ENCODE measurements at regions not wholly inside any gene's neighbourhood (a gene's known extent, or its start where the extent isn't known, plus 50 kb on each side); places are given as distances from the start of the nearest gene placed in this dataset.

- H3K9ac ChIP-seq (ENCODE audit: insufficient read depth in 1 of 2, low read depth in 2 of 2, low read length in 2 of 2), result no peak overlapping the region
- DNase-seq (ENCODE audit: extremely low read depth in 1 of 4, low spot score in 3 of 4), result no peak
- in situ Hi-C loops (cut with MboI), result no loop called here
- no peaks in the 10 kb centered on the region for H3K27me3 ChIP-seq (ENCODE audit: control insufficient read depth in 2 of 2, insufficient read depth in 2 of 2, low read length in 2 of 2)
- no peaks in the 10 kb centered on the region for H3K9me3 ChIP-seq (replicated peaks; ENCODE audit: control insufficient read depth, insufficient read depth, low read depth, low read length)
- no peaks in the 10 kb centered on the region for H3K36me3 ChIP-seq (ENCODE audit: control insufficient read depth, insufficient read depth, low read length)
- ChIA-PET POLR2A (no interaction called here), CTCF (ENCODE audit: low intra/inter-chr PET ratio) (no interaction called here)
- FAIRE-seq, result no peak
- TF ChIP-seq STAT5B (CRISPR knock-in tag; IDR thresholded peaks at IDR 0.05) (no peak), ETV6 (IDR thresholded peaks at IDR 0.05; ENCODE audit: borderline replicate concordance in 1 of 2, low read depth in 2 of 2, low read length in 1 of 2) (no peak), ETV6 (CRISPR knock-in tag; IDR thresholded peaks at IDR 0.05; ENCODE audit: borderline replicate concordance) (no peak), TCFL5 (CRISPR knock-in tag; conservative IDR thresholded peaks at IDR 0.05) (no peak), MITF (IDR thresholded peaks at IDR 0.05) (no peak), TBP (optimal IDR thresholded peaks at IDR 0.05; ENCODE audit: low read depth, low read length) (no peak), HEY1 (CRISPR knock-in tag; IDR thresholded peaks at IDR 0.05; ENCODE audit: borderline replicate concordance) (no peak), CTBP1 (IDR thresholded peaks at IDR 0.05; ENCODE audit: borderline replicate concordance) (no peak), CHD4 (IDR thresholded peaks at IDR 0.05; ENCODE audit: insufficient read depth, insufficient replicate concordance, low read depth, low read length, poor library complexity, severe bottlenecking) (no peak), DEAF1 (CRISPR knock-in tag; IDR thresholded peaks at IDR 0.05) (no peak), SMAD1 (IDR thresholded peaks at IDR 0.05; ENCODE audit: low read depth, low read length, partially characterized antibody) (no peak), CEBPZ (IDR thresholded peaks at IDR 0.05; ENCODE audit: borderline replicate concordance, low read depth, low read length) (no peak), THRAP3 (IDR thresholded peaks at IDR 0.05; ENCODE audit: borderline replicate concordance) (no peak), XRCC3 (IDR thresholded peaks at IDR 0.05) (no peak)
- no peaks in the 10 kb centered on the region for H4K20me1 ChIP-seq (replicated peaks; ENCODE audit: control insufficient read depth, insufficient read depth, low read length)
- H3K4me2 ChIP-seq (ENCODE audit: insufficient read depth, low read length), result no peak overlapping the region
- no peak overlapping the region for H3K4me3 ChIP-seq
- no peaks in the 10 kb centered on the region for H3K4me1 ChIP-seq (replicated peaks in 1 of 2; ENCODE audit: control insufficient read depth in 2 of 2, insufficient read depth in 2 of 2, low read length in 2 of 2)
- no TSS peak for BruUV-seq (replicated peaks)
- intact Hi-C loops (cut with micrococcal nuclease), result no loop called here
- no peaks in the 10 kb centered on the region for H3K9me1 ChIP-seq (ENCODE audit: control insufficient read depth, insufficient read depth, low read length)
- H3K27ac ChIP-seq (ENCODE audit: extremely low read depth, low read depth, low read length), result no peak overlapping the region
- WGBS (ENCODE audit: insufficient coverage, low coverage, missing lambda C conversion rate), result 0% methylated on average over 3 of the region's 4 CpGs
- ATAC-seq, result no peak
- no peaks in the 10 kb centered on the region for H3K79me2 ChIP-seq (ENCODE audit: control insufficient read depth, insufficient read depth, low read length)
- no peak overlapping the region for H2AFZ ChIP-seq (ENCODE audit: low read depth, low read length)
Measured at GRCh38 chr20:24862186-24862585, 86.9 kb upstream of the CST7 start.
